Breast epithelium (tissue), 4 donors: ENCODE measurements at regions not wholly inside any gene's neighbourhood (a gene's known extent, or its start where the extent isn't known, plus 50 kb on each side); places are given as distances from the start of the nearest gene placed in this dataset.

ENCODE experiments used
- DNase-seq, 2 donors: peaks; one replicate each; pipeline ENCODE4 v3.0.0-alpha.2; 2019; ENCODE audit warnings: low spot score in 2 of 2
- H3K27ac ChIP-seq, 2 donors: fragments of 200-600 bp; sonication (generic) in 1 of 2; one replicate each; pipeline ENCODE4 v1.5.1; 2016 to 2019; ENCODE audit warnings: mild to moderate bottlenecking in 1 of 2
- H3K27me3 ChIP-seq, 2 donors: fragments of 200-600 bp; sonication (generic) in 1 of 2; one replicate each; pipeline versions ENCODE4 v1.5.1 to v1.6.0; 2017 to 2019; ENCODE audit warnings: control low read depth in 1 of 2, mild to moderate bottlenecking in 1 of 2
- H3K36me3 ChIP-seq: fragments of 200-600 bp; one replicate; pipeline ENCODE4 v1.5.1; 2019
- H3K4me1 ChIP-seq, 2 donors: fragments of 200-600 bp; sonication (generic); one replicate each; pipeline ENCODE4 v1.5.1; 2016 to 2019; ENCODE audit warnings: control low read depth in 1 of 2
- H3K4me3 ChIP-seq, 3 donors: fragments of 200-600 bp; sonication (generic); 1 replicate in 2 of 3; 2 replicates in 1 of 3; pipeline ENCODE4 v1.5.1; 2016 to 2019; ENCODE audit warnings: mild to moderate bottlenecking in 3 of 3, moderate library complexity in 2 of 3
- H3K9me3 ChIP-seq, 2 donors: fragments of 200-600 bp; sonication (generic) in 1 of 2; one replicate each; pipeline ENCODE4 v1.5.1; 2016 to 2019; ENCODE audit warnings: control low read depth in 1 of 2
- POLR2A ChIP-seq: fragments of 450-650 bp; IDR thresholded peaks from one replicate; pipeline ENCODE4 v1.6.1; 2016; ENCODE audit warnings: antibody characterized with exemption, mild to moderate bottlenecking, moderate library complexity
- POLR2AphosphoS5 ChIP-seq, 3 donors: sonication (generic); formaldehyde crosslinking; IDR thresholded peaks; one replicate each; pipeline ENCODE4 v1.6.1; 2017; ENCODE audit warnings: antibody characterized with exemption in 3 of 3
- intact Hi-C: fragments of 100-400 bp; cut with DNase I; formaldehyde crosslinking; loops from one replicate; pipeline ENCODE4 v1.15.1; 2023; ENCODE audit warnings: low total_unique reads
- TF ChIP-seq, protein P1 (sequence below), 3 donors: fragments of 450-650 bp; IDR thresholded peaks; one replicate each; pipeline ENCODE4 v1.5.1; 2016 to 2017; ENCODE audit warnings: antibody characterized with exemption in 3 of 3, mild to moderate bottlenecking in 3 of 3, moderate library complexity in 3 of 3

DNA sequence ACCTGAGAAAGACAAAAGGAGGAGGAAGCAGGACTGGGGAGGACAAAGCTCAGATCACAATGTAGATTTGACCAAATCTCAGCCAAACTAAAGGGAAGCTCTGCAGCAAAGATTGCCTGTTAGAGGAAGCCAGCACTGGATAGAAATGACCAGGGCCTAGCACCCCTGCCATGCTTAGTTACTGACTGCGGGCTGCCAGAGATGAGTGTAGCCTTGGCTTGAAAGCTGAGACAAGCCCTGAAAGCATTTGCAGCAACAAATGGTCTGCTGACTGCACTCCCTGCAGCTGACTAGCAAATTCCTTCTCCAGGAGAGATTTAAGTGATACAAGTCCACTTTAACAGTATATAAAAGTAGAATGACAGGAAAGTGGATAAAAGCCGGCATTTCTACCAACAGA is 140.9 kb upstream of the CRIM1 start:
- H3K27me3 ChIP-seq = no peaks in the 10 kb centered on the region
- H3K4me3 ChIP-seq = no peak overlapping the region
- TF ChIP-seq POLR2AphosphoS5 (IDR thresholded peaks at IDR 0.05) = no peak
- TF ChIP-seq POLR2A = no peak
- TF ChIP-seq, protein P1, sequence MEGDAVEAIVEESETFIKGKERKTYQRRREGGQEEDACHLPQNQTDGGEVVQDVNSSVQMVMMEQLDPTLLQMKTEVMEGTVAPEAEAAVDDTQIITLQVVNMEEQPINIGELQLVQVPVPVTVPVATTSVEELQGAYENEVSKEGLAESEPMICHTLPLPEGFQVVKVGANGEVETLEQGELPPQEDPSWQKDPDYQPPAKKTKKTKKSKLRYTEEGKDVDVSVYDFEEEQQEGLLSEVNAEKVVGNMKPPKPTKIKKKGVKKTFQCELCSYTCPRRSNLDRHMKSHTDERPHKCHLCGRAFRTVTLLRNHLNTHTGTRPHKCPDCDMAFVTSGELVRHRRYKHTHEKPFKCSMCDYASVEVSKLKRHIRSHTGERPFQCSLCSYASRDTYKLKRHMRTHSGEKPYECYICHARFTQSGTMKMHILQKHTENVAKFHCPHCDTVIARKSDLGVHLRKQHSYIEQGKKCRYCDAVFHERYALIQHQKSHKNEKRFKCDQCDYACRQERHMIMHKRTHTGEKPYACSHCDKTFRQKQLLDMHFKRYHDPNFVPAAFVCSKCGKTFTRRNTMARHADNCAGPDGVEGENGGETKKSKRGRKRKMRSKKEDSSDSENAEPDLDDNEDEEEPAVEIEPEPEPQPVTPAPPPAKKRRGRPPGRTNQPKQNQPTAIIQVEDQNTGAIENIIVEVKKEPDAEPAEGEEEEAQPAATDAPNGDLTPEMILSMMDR (IDR thresholded peaks at IDR 0.05) = no peak
- no peaks in the 10 kb centered on the region for H3K9me3 ChIP-seq
- no peaks in the 10 kb centered on the region for H3K4me1 ChIP-seq
- no peaks in the 10 kb centered on the region for H3K36me3 ChIP-seq
- no peak for DNase-seq
- intact Hi-C loops = no loop called here
- H3K27ac ChIP-seq = no peak overlapping the region

DNA sequence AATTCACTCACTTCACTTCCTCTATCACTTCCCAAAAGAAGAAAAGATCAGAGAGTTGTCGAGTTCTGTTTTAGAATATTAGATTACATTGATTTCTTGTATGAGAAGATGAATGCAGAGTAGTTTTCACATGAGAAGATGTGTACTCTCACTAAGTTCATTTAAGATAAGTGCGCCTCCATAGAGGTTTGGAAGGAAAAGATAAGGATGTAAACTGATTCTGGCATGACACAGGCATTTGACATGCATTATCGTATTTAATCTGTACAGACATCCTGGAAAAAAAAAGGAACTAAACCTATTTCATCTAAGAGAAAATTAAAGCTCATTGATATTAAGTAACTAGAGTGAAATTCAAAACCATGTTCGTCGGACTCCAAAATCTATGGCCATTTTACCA is 152.2 kb upstream of the CRIM1 start:
- H3K4me3 ChIP-seq = no peak overlapping the region
- H3K27me3 ChIP-seq = no peaks in the 10 kb centered on the region
- intact Hi-C loops = no loop called here
- H3K9me3 ChIP-seq = peaks cover 0 to 16% of the 10 kb centered on the region in 2 donors
- H3K27ac ChIP-seq = no peak overlapping the region
- H3K36me3 ChIP-seq = no peaks in the 10 kb centered on the region
- no peak for DNase-seq
- TF ChIP-seq, protein P1 (IDR thresholded peaks at IDR 0.05) = no peak
- TF ChIP-seq POLR2A = no peak
- no peak for TF ChIP-seq POLR2AphosphoS5 (IDR thresholded peaks at IDR 0.05)
- no peaks in the 10 kb centered on the region for H3K4me1 ChIP-seq

DNA sequence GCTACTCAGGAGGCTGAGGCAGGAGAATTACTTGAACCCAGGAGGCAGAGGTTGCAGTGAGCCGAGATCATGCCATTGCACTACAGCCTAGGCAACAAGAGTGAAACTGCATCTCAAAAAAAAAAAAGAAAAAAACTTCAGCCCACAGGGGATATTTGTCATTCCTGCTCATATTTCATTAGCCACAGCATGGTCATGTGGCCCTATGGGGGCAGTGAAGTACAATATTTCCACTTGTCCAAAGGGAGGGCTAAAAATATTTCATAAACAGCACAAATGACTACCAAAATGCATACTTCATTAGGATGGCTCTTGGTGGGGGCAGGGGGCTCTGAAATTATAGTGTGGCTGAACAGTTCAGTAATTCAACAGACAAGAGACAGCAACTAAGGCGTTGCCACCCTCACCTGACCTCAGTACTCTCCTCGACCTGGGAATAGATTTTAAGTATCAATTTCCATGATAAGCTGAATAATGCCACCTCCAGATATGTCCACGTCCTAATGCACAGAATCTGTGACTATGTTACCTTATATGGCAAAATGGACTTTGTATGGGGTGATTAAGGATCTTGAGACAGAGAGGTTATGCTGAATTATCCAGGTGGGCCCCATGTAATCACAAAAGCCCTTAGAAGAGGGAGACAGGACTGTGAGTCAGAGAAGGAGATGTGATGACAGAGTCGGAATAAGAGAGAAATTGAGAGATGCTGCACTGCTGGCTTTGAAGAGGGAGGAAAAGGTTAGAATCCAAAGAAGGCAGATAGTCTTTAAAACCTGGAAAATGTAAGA is 158.2 kb upstream of the CRIM1 start:
- Histone ChIP-seq H3K4me1 (no peaks in the 10 kb centered on the region), H3K27me3 (no peaks in the 10 kb centered on the region), H3K9me3 (peaks cover 0 to 16% of the 10 kb centered on the region in 2 donors), H3K36me3 (no peaks in the 10 kb centered on the region), H3K27ac (no peak overlapping the region), H3K4me3 (no peak overlapping the region)
- no peak for TF ChIP-seq POLR2AphosphoS5 (IDR thresholded peaks at IDR 0.05)
- TF ChIP-seq, protein P1 (IDR thresholded peaks at IDR 0.05) = no peak
- intact Hi-C loops = no loop called here
- DNase-seq = no peak

DNA sequence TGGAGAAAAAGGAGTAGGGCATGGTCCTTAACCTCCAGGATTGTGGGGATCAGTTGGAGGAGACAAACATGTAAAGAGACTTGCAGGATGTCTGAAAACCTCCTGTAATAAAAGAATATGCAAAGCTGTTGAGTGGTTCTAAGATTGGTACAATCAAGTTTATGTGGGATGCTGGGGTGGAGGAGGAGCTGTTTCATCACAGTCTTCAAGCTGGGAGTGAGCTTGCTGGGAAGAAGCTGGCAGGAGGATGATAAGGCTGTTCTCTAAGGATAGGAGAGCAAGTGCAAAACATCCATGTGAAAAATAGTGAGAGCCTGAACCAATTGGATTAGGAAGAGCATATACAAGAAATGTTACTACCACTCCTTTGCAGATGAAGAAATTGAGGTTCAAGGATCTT is 161.9 kb upstream of the CRIM1 start:
- H3K27ac ChIP-seq = no peak overlapping the region
- no peak for DNase-seq
- TF ChIP-seq POLR2A (no peak), POLR2AphosphoS5 (IDR thresholded peaks at IDR 0.05) (no peak)
- TF ChIP-seq, protein P1 (IDR thresholded peaks at IDR 0.05) = no peak
- intact Hi-C loops = no loop called here
- no peak overlapping the region for H3K4me3 ChIP-seq
- H3K36me3 ChIP-seq = no peaks in the 10 kb centered on the region
- no peaks in the 10 kb centered on the region for H3K27me3 ChIP-seq
- no peaks in the 10 kb centered on the region for H3K9me3 ChIP-seq
- H3K4me1 ChIP-seq = no peaks in the 10 kb centered on the region

DNA sequence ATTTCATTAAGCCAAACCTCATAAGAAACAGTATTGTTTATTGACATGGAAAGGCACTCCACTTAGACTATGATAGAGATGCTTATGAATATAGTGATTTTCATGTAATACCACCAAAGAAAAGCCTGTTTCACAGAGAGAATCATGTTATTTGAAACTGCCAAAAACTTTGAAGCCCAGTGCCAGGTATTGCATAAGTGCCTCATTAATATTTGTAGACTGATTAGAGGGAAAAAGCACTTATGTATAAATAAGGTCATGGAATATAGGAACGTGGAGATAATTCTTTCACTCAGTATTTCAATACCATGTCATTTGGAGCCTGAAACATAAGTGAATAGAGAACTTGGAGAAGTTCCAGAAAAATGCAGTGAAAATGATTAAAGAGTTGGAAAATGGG is 162.6 kb upstream of the CRIM1 start:
- Histone ChIP-seq H3K36me3 (no peaks in the 10 kb centered on the region), H3K4me3 (no peak overlapping the region), H3K27ac (no peak overlapping the region), H3K9me3 (no peaks in the 10 kb centered on the region), H3K4me1 (no peaks in the 10 kb centered on the region), H3K27me3 (no peaks in the 10 kb centered on the region)
- DNase-seq = no peak
- no peak for TF ChIP-seq POLR2AphosphoS5 (IDR thresholded peaks at IDR 0.05)
- TF ChIP-seq, protein P1 (IDR thresholded peaks at IDR 0.05) = no peak
- no peak for TF ChIP-seq POLR2A
- intact Hi-C loops = no loop called here
